Brain microvascular endothelial cell (primary cell): ENCODE measurements at regions not wholly inside any gene's neighbourhood (a gene's known extent, or its start where the extent isn't known, plus 50 kb on each side); places are given as distances from the start of the nearest gene placed in this dataset.

Experiments
- DNase-seq: peaks from one replicate; pipeline ENCODE4 v3.0.0-alpha.2; 2020
- H3K27ac ChIP-seq: fragments of 250-450 bp; sonication (Bioruptor Pico); 2 replicates; pipeline ENCODE4 v1.5.1; 2020; ENCODE audit warnings: mild to moderate bottlenecking, moderate library complexity
- H3K27me3 ChIP-seq: fragments of 250-450 bp; sonication (Bioruptor Pico); replicated peaks from 2 replicates; pipeline ENCODE4 v1.5.1; 2020; ENCODE audit warnings: mild to moderate bottlenecking
- H3K36me3 ChIP-seq: fragments of 250-450 bp; sonication (Bioruptor Pico); replicated peaks from 2 replicates; pipeline ENCODE4 v1.5.1; 2020; ENCODE audit warnings: mild to moderate bottlenecking
- H3K4me3 ChIP-seq: 2 replicates; pipeline ENCODE4 v1.5.1; 2011; ENCODE audit warnings: low read depth, mild to moderate bottlenecking, control low read depth, low read length, moderate library complexity
- in situ Hi-C: cut with HindIII; loops from 2 replicates; pipeline ENCODE4 v1.10.0; 2017; ENCODE audit warnings: low sequenced_read_pairs, low pct_ligation_motif_present
- TF ChIP-seq, protein P1 (sequence below): IDR thresholded peaks from 2 replicates; pipeline ENCODE4 v1.5.1; 2011; ENCODE audit warnings: low read depth, mild to moderate bottlenecking, moderate library complexity, low read length, control low read depth, inconsistent platforms; ENCODE audit errors: missing control alignments

GRCh38 chr10:107437921-107438320 is 273.4 kb upstream of the SORCS1 start:
- no peak overlapping the region for H3K27ac ChIP-seq
- H3K27me3 ChIP-seq = no peaks in the 10 kb centered on the region
- no peaks in the 10 kb centered on the region for H3K36me3 ChIP-seq
- in situ Hi-C loops = no loop called here
- no peak for DNase-seq
- TF ChIP-seq, protein P1, sequence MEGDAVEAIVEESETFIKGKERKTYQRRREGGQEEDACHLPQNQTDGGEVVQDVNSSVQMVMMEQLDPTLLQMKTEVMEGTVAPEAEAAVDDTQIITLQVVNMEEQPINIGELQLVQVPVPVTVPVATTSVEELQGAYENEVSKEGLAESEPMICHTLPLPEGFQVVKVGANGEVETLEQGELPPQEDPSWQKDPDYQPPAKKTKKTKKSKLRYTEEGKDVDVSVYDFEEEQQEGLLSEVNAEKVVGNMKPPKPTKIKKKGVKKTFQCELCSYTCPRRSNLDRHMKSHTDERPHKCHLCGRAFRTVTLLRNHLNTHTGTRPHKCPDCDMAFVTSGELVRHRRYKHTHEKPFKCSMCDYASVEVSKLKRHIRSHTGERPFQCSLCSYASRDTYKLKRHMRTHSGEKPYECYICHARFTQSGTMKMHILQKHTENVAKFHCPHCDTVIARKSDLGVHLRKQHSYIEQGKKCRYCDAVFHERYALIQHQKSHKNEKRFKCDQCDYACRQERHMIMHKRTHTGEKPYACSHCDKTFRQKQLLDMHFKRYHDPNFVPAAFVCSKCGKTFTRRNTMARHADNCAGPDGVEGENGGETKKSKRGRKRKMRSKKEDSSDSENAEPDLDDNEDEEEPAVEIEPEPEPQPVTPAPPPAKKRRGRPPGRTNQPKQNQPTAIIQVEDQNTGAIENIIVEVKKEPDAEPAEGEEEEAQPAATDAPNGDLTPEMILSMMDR = no peak
- H3K4me3 ChIP-seq = no peak overlapping the region

DNA sequence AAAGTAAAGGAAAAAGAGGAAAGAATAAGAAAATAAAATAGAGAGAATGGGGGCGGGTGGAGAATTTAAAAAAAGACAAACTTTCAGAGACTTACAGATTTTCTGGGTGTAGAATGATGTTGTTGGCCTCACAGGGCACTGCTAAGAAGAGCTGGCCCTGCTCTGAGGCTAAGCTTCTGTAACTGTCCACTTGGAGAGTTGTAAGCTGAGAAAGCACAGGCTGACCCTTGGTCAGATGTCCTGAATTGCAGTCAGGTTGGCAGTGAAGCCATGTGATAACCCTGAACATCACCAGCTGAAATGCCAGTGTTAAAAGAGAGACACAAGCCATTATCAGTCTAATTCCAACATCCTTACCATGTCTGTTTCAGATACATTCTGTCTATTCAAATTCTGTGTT is 272.1 kb upstream of the SORCS1 start:
- no peak overlapping the region for H3K4me3 ChIP-seq
- no peaks in the 10 kb centered on the region for H3K27me3 ChIP-seq
- H3K36me3 ChIP-seq = no peaks in the 10 kb centered on the region
- in situ Hi-C loops = no loop called here
- TF ChIP-seq, protein P1 = no peak
- no peak overlapping the region for H3K27ac ChIP-seq
- no peak for DNase-seq

GRCh38 chr10:107434854-107435253 is 270.3 kb upstream of the SORCS1 start:
- Histone ChIP-seq H3K4me3 (no peak overlapping the region), H3K27ac (no peak overlapping the region), H3K27me3 (no peaks in the 10 kb centered on the region), H3K36me3 (no peaks in the 10 kb centered on the region)
- no peak for DNase-seq
- TF ChIP-seq, protein P1 = no peak
- in situ Hi-C loops = no loop called here

DNA sequence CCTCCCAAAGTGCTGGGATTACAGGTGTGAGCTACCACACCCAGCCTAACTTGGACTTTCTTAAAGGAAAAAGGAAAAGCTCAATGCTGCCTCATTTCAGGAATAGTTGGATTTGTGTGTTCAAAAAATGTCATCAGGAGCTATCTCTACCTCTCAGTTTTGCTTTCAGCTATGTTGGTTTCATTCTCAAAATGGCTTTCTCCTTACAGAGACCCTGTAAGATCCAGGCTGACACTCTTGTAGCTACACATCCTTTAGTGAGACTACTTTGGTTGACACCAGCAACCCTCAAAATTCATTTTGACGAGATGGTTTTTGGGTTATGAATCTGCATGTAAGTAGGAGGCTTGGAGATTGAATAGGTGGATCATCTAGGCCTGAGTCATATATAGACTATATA is 269.7 kb upstream of the SORCS1 start:
- no peak overlapping the region for H3K27ac ChIP-seq
- no peak for DNase-seq
- no peaks in the 10 kb centered on the region for H3K36me3 ChIP-seq
- H3K27me3 ChIP-seq = no peaks in the 10 kb centered on the region
- in situ Hi-C loops = no loop called here
- no peak overlapping the region for H3K4me3 ChIP-seq
- TF ChIP-seq, protein P1 = no peak

- no peak overlapping the region for H3K4me3 ChIP-seq
- no peaks in the 10 kb centered on the region for H3K36me3 ChIP-seq
- TF ChIP-seq, protein P1 = no peak
- in situ Hi-C loops = no loop called here
- no peaks in the 10 kb centered on the region for H3K27me3 ChIP-seq
- no peak for DNase-seq
- H3K27ac ChIP-seq = no peak overlapping the region
These were observed 269.1 kb upstream of the SORCS1 start for GRCh38 chr10:107433605-107434004.

DNA sequence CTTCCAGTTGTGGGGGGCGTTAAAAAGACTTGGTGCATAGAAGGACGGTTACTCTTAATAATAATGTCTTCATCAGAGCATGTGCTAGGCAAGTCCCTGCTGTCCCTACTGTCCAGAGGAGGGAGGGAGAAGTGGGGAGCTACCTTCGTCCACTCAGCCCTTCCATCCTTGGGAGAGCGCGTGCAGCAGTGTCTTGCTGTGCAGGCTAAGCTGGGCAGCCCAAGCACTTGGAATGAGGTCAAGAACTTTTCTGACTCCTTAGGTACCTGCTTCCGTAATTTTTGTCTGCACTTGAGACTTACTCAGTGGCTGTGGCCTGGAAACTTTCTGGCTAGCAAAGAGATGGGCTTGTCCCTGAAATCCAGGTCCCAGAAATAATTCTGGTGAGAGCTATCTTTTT is 265.9 kb upstream of the SORCS1 start:
- Histone ChIP-seq H3K36me3 (no peaks in the 10 kb centered on the region), H3K4me3 (no peak overlapping the region), H3K27me3 (no peaks in the 10 kb centered on the region), H3K27ac (no peak overlapping the region)
- no peak for DNase-seq
- TF ChIP-seq, protein P1 = no peak
- in situ Hi-C loops = no loop called here
